ENCODE measurements at regions not wholly inside any gene's neighbourhood (a gene's known extent, or its start where the extent isn't known, plus 50 kb on each side); places are given as distances from the start of the nearest gene placed in this dataset.
A peak's percentile ranks its signal among the peaks of the same experiment; 100 is the strongest.
"Not testable (repeated sequence)": the region's sequence is repeated elsewhere in the genome, so short reads cannot be mapped to it uniquely, and the experiment has no call there.

DNA sequence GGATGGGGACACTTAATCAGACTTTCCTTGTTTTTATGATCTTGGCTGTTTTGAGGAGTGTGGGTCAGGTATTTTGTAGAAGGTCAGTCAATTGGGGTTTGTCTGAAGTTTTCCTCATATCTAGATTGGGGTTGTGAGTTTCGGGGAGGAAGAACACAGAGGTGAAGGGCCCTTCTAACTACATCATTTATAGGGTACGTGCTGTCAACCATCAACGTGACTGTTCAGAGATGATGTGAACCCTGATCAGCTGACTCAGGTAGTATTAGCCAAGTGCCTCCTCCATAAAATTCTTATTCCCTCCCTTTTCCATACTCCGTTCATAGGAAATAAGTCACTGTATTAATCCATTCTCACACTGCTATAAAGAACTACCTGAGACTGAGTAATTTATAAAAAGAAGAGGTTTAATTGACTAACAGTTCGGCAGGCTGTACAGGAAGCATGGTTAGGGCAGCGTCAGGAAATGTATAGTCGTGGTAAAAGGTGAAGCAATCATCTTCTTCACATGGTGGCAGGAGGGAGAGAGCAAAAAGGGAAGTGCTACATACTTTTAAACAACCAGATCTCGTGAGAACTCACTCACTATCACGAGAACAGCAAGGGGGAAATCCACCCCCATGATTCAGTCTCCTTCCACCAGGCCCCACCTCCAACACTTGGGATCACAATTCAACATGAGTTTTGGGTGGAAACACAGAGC, 547.1 kb upstream of the LINC00305 start:
- DNase-seq = no peak

DNA sequence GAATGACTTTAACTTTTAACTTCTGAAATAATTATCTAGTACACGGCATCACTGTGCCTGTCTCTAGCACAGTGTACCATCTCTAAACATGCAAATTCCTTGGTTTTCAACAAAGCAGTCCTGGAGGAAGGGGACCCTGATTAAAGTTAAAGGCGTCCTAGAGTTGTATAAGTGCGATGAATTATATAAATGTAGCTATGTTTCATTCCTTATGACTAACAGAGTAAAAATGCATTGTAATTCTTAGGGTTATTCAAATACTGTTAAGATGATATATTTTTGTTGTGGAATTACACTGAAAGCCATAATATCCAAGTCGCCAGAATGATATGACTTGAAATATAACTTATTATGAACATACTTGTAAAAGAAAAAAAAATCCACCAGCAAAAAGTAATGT, 544.9 kb upstream of the LINC00305 start:
- DNase-seq = no peak

DNA sequence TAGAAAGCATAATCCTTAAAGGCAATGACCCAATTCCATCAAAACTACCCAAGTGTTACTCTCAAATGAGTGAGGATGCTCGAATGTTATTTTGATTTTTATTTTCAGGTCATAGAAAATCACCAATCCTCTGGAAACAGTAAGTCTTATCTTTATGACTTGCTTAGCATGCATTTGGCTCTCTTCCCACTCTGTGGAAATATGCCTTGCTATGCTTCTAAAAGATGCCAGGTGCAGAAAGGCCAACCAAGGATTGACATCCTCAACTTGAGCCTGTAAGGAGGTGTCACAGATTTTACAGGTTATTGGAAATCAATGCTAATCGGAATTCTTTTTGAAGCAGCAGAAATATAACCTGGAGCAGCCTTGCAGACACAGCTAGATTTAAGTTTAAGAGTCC, 543.9 kb upstream of the LINC00305 start:
- no peak for DNase-seq

DNA sequence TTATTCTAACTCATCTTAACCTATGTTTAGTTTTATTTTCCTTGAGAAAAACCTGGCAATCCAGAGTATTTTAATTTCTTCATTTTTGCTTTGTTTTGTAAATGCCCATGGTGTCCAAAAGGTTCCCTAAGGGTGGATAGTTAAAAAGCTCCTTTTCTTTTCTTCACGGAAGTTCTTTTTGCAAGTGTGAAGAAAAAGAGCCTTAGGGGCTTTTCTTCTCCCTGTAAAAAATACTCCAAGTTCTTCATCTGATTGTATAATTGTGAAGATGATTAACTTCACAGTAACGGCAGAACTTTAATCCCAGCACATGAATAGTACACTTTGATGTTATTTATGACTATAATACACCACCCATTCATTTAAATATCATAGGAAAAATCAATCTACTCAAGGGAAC, 530.2 kb upstream of the LINC00305 start:
- DNase-seq = no peak

DNA sequence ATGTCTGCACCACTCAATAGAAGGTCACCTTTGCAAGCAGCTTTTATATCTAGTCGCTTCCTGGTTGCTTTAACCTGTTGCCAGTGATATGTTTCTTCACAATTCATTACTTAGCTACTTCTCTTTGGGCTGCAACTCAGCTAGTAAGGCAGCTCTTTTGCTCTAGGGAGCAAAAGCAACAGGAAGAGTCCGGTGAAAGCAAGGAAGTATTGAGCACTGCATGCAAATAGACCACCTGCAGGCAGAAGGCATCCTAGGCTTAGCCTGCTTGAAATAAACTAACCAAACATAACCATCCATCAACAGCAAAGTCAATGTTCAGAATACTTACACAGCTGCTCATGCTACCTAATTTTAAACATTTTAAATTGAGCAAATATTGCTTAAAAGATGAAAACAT, 529.2 kb upstream of the LINC00305 start:
- no peak for DNase-seq

DNA sequence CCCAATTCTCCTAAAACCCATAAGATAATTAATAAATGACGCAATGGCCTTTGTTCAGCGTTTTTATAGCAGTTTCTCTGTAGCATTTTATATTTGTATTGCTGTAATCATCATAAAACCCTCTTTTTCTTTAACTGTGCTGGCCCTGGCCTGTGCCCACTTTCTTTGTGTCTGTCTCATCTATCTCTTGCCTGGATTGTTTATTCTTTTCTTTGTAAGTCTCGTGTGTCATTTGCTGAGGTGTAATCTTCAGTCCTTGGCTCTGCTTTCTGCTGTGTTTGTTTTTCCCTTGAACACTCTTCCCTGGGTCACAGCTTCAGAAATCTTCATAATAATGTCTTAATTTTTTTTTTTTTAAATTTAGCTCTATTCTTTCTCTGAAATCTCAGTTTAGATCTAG, 525.8 kb upstream of the LINC00305 start:
- DNase-seq = no peak

DNA sequence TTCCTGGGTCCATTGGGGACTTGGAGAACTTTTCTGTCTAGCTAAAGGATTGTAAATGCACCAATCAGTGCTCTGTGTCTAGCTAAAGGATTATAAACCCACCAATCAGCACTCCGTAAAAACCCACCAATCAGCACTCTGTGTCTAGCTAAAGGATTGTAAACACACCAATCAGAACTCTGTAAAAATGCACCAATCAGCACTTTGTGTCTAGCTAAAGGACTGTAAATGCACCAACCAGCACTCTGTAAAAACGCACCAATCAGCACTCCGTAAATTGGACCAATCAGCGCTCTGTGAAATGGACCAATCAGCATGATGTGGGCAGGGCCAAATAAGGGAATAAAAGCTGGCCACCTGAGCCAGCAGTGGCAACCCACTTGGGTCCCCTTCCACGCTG, 522.4 kb upstream of the LINC00305 start:
- not testable (repeated sequence) for DNase-seq

DNA sequence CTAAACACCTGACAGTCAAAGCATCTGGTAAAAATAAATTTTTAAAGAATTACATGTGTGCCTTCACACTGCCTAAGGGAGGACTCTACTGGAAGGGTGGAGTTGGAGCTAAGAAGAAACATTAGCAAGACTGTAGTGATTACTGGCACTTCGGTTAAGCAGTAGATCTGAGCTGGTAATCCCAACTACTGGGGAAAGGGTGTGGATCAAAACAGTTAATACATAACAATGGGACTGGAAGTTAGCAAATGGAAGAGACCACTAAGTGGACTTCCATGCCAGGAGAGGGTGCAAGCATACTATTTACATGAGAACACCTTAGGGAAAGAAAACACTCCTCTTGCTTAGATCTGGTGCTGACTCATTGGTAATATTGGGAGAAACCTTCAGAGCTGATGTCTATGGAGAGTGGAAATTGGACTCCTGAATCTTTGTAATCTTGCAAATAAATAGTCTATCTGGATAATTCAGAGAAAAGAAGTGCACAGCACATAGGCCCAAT, 519.6 kb upstream of the LINC00305 start:
- no peak for DNase-seq

DNA sequence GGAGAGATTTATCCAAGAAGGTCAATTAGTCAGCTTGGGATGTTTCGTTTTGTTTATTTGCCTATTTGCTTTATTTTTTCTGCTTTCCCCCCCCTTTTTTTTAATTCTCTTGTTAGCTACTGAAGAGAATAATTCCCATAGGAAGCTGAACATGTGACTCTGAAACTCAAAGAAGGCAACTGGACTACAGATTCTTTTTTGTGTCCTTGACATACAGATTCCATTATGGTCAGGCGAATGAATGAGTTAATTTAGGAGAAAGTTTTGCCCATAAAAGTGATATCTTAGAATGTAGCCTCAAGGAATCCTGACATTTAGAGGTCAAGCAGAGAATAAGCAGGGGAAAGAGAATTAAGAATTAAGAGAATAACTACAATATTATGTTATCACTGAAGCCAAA, 514.2 kb upstream of the LINC00305 start:
- DNase-seq = no peak

DNA sequence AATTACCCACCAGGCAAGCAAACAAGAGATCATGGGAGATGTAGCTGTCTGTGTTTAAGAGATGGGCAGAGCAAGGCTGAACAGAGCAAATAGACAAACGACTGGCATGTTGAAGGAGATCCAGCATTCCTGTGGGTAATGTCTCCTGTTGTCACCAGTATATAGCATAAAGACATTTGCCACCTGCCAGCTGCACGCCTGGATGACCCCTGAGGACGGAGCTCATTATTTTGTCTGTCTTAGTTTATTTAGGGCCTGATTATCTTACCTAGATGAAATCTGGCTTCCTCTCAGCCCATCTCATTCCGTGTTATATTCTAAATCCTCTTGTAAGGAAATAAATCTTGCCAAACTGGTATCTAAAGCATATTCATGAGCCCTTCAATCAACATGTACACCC, 510.3 kb upstream of the LINC00305 start:
- DNase-seq = no peak

DNA sequence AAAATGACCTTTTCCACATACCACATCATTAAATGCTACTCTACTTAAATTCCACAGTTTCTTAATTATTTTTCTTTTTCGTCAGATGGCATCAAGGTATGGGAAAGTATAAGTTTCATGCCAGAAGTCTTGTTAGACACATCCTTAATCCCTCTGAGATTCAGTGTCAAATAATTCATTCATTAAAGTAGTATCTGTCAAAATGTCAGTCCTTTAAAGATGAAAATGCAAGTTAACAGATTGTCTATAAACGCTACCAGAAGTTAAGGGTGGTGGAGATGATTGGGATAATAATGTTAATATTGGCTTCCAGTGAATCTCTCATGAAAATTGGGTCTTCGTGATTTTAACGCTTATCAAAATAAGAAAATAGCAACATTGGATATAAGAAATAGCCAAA, 504.2 kb upstream of the LINC00305 start:
- no peak for DNase-seq

DNA sequence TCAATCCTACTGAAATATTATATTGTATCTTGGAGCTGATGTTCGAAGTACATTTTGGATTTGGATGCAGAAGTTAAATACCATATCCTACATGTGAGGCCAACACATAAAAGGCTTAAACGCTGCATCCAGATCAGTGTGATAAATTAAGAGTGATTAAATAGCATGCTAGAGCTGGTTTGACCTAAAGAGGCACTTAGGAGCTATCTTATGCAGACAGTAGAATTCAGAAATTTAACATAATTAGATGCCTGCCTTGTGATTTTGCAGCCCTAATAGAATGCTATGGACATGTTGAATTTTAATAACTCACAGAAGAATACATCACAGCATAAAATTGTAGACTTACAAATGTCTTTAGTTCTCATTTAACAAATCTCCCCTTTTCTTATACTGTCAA, 501.2 kb upstream of the LINC00305 start:
- DNase-seq = no peak

DNA sequence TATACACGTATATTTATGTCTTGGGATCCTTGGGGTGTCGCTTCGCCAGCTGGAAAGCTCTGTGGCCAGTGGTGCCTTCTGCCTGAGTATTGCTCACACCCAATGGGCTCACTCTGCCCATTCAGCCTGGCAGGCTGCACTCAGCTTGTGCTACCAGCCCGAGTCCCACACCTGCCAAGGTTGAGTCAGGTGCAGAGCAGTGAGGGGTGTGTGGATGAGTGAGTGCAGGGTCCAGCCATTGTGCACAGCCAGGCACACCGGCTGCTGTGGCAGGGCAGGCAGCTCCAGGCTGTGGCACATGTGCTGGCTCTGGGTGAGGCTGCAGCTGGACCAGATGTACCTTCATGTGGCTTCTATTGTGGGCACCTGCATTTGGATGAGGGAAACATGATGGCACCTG, 496.9 kb upstream of the LINC00305 start:
- no peak for DNase-seq

DNA sequence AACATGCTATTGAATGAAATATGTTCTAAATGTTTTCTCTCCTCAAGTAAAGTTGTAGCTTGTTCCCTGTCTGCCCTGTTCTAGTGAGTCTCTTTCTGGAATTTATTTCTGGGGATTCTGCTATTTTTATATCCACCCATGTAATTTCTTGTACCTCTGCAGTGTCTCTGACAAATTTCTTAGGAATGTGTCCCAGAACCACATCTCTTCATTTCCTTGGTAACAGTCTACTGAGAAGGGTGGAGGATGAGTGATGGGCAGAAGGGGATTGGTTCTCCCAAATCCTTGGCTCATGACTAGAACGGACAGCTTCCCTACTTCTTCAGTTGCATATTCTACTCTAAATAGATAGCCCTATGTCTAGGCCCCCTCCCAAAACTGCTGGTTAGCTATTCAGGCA, 490.6 kb upstream of the LINC00305 start:
- no peak for DNase-seq

DNA sequence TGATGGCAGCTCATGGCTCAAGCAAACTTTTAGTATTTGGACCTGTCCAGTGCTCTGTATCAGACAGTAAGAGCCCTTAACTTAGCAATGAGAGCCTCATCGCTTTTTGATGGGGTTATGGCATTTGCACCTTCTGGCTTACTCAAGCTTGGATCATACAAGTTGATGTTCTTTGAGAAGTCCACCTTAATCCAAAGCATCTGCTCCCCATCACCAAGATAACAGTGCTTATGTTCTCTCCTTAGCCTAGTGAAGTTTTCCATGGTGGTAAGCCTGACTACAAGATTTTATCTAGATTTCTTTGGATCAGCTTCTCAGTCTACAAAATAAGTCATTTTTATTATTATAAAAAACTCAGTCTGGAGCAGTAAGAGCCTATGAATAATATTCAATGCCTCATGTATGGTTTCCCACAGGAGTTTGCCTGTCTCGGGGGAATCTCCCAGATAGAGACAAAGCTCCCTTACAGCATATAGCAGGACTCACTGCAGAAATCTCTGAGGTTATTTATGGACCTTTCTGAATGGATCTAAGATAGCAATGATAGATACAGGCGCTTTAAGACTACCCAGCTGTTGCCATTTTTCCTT, 472.2 kb upstream of the LINC00305 start:
- DNase-seq = no peak

DNA sequence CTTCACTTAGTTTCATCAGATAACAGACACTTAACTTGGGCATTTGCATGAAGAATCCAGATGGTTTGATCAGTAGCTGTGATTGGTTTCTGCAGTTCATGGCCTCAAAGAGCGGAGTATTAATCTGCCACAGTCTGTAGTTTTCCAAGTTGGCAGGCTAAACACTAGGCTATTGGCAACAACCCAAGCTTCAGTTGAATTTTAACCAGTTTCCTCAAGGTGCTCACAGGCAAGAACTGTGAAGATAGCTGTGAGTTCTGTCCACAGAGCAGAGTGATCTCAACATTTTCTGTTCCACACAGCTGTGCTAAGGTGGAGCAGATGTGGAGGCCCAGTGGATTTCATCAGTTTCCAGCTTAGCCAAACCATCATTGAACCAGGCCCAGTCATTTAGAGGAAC, 469.5 kb upstream of the LINC00305 start:
- peak; percentile 1 for DNase-seq

DNA sequence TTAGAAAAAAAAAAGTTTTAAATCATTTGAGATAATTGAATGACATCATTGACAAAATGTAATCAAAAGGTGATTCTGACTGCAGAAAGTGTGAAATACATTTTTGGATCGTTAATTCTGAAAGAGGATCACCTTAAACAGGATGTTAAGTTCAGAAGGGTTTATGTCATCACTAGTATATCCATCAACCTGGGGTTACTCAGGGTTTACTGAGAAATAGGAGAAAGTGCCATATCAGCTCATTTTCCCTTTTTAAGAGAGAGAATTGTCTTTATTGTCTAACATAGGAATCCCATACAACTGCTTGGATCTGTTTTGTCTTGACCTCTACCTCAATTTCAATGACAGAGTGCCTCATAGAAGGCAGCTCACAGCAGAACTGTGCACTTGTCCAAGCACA, 466.1 kb upstream of the LINC00305 start:
- no peak for DNase-seq

DNA sequence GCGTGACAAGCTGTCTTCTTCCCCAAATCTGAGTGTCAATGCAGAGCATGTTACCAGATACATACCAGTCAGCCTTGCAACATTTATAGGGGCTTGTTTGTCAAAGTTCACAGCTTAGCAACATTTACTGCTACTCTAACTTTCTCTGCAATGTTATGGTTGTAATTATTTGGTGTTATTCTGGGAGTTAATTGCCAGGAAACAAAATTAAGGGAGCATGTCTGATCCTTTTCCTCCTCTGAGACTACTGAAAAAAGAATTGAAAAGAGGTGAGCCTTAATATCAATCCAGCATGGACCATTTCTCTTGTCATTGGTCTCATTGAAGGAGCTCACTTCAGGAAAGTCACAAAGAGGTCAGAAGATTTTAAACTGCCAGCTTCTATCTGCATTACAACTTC, 465.6 kb upstream of the LINC00305 start:
- no peak for DNase-seq

DNA sequence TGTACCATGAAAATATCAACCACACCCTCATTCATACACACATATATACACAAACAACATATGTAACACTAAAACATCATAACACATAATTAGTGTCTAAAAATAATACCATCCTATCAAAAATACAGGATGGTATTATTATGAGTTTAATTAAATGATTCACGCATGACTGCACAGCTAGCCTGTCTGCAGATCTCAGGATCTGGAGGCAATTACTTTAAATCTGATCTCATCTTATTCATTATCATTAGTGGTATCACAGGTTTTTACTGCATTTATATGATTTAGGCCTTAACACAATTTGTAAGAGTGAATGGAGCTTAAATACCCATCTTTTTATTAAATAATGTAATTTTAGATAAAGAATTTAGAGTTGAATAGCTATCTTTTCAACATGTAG, 443.4 kb upstream of the LINC00305 start:
- DNase-seq = no peak

DNA sequence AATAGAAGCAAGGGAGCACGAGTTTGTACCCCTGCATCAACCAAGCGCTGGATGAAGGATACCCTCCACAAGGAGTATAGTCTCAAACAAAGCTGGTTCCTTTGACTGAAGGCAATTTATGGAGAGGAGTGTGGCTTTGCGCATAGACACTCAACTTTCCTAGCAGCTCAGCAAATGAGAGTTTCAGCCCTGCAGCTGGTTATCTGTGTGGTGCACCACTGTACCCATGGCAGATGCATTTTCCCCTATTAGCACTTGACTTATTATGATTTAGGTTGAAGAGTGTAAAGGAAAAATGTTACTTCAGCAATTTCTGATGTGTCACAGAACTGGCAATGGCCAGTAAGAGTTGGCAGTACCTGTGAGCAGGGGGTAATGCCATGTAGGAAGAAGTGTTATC, 440.1 kb upstream of the LINC00305 start:
- no peak for DNase-seq

DNA sequence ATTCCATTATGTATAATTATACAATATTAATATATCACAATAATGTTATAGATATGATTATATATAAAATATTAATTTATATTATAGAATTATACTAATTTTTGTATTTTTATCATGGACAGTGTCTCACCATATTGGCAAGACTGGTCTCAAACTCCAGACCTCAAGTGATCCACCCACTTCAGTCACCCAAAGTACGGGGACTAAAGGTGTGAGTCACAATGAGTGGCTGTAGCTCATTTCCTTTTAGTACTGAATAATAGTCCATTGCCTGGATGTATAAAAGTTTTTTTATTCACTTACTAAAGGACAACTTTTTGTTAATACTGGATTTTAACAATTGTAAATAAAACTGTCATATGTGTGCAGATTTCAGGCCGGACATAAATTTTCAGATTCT, 417.6 kb upstream of the LINC00305 start:
- DNase-seq = no peak

DNA sequence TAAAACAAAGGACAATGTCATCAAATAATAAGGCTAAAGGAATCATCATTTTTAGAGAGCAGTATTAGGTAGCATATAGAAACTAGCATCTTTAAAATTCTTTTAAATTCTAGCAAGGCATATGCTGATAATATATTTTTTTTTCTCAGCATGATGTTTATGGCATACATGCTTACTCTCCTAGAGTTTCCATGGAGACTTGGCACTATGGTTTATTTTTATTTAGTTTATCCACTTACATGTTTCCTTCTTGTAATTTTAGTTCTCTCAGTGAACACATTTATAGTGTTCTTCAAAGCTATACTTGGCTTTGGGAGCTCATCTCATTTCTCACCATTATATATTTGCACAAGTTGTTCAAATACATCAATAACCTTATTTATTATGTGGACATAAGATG, 413.8 kb upstream of the LINC00305 start:
- DNase-seq = no peak

DNA sequence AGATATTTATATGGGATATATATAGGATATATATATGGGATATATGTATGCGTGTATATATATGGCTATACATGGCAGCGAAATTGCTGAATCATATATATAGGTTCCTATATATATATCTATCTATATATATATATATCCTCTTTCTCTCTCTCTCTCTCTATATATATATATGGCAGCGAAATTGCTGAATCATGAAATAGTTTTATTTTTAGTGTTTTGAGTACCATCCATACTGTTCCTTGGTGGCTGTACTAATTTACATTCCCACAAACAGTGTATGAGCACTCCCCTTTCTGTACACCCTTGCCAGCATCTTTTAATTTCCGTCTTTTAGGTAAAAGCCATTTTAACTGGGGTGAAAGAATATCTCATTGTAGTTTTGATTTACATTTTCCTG, 397.6 kb upstream of the LINC00305 start:
- no peak for DNase-seq

DNA sequence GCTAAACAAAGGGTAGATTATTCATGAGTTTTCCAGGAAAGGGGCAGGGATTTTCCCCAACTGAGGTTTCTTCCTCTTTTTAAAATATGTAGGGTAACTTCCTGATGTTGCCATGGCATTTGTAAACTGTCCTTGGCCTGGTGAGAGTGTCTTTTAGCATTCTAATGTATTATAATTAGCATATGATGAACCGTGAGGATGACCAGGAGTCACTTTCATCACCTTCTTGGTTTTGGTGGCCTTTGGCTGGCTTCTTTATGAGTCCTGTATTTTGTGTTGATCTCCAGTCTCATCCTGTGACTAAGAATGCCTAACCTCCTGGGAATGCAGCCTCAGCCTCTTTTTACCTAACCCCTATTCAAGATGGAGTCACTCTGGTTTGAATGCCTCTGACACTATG, 391.0 kb upstream of the LINC00305 start:
- DNase-seq = no peak

DNA sequence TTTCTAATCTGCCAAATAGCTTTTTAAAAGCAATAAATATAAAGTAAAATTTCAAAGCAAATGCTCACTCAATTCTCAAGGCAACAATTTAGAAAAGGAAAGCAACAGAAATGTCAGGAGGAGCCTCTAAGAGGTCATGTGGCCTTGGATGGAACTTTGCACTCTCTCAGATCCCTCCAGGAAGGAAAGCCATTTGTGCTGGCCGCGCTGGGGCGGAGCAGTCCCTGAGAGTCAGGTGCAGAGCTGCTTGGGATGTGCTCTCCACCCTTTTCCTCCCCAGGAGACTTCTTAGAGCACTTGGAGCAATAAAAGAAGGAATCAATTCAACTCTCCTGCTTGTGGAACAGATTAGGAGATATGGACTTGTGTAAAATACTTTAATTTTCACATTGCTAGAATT, 379.8 kb upstream of the LINC00305 start:
- no peak for DNase-seq

Data from NCI-H1105 (cell line).